Mesenteric fat pad (tissue), 1 donor: ENCODE measurements at regions not wholly inside any gene's neighbourhood (a gene's known extent, or its start where the extent isn't known, plus 50 kb on each side); places are given as distances from the start of the nearest gene placed in this dataset.

Experiments used
- DNase-seq: peaks from one replicate; pipeline ENCODE4 v3.0.0-alpha.2; 2020; ENCODE audit warnings: low spot score
- donor health status: DM: yes; HTN: yes; CAD: no.

GRCh38 chr3:106168962-106169750, 300.3 kb upstream of the CBLB start:
- no peak for DNase-seq

DNA sequence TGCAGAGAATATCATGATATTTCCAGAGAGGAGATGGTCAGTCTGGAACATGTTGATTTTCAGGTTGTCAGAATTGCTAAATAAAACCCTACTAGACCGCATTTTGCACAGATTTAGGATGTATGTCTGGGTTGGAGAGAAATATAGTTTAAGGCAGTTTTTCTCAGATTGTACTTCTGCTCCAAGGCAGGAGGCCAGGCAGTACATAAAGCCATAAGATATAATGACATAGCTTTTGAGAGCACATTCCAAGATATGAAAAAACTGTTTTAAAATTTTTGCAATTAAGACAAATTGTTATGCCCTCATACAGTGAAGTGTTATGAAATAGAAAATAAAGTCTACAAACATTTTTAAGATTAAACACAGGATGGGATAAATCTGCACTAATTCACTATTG, 301.8 kb upstream of the CBLB start:
- no peak for DNase-seq

GRCh38 chr3:106172101-106172500, 303.3 kb upstream of the CBLB start:
- DNase-seq = no peak

DNA sequence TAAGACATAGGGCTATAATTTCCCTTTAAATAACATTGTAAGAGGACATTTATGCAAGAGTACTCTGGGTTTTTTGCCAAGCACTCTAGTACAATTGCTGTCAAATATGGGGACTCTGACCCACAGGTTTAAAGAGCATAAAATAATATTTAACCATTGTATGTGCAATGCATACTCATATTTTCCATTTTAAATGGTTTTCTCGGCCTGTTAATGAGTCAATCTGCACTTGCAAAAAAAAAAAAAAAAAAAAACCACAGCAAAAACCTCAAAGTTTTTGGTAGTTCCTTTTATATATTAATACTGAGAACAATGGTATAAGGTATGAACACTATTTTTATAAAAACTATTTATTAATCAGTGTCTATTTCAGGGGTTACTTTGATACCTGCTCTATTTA, 304.0 kb upstream of the CBLB start:
- DNase-seq = no peak

DNA sequence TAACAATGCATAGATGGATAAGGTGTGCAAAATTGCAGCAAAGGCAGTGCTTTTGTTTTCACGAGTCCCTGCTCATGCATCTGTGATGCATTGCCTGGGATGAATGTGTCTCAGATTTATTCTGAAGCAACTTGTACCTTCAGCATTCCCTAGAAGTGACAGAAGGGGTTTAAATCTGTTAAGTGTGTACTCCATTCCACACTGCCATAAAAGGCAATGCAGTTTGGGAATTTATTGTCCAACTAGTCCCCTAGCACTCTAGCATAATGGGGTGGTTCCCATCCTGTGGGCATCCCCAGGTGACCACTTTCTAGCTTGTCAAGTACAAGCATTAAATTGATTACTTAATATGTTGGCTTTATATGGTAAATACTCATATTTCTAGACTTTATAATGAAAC, 306.5 kb upstream of the CBLB start:
- no peak for DNase-seq

DNA sequence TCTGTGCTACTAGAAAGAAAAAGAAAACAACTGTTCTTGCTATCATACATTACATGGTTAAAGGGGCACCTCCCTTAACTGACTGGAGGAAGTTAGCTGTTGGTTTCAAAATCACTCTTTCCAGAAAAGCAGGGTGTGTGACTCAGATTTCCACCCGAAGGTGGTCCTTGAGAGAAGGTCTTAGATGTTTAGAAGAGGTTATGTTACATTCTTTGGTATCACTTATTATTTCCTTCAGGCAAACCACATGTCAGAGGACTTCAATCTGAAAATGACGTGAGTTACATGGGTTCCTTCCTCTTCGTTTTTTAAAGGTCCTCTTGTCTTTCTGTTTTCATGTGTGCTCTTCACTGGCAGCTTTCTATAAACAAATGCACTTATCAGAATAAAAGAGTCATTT, 307.9 kb upstream of the CBLB start:
- DNase-seq = no peak

DNA sequence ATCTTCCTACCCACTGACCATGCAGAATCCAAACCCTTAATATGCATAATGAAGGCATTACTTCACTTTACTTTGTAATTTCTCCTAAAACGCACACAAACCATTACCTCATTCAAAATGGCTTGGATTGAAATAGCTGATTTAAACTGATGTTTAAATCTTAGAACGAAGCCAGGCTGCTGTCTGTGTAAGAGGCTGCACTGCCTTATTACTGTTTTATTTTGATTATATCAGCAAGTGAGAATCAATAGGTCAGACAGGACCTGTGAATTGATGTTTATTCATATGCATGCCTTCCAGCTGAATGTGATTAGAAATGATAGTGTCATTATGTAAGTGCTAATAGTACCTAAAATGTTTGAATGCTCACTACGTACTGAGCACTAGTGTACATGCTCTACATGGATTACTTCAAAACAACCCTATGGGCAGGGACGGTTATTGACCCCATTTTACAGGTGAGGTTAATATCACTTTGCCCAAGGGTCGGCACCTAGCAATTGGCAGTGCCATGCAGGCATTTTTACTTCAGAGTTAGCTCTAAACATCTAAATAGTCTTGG, 314.2 kb upstream of the CBLB start:
- no peak for DNase-seq

DNA sequence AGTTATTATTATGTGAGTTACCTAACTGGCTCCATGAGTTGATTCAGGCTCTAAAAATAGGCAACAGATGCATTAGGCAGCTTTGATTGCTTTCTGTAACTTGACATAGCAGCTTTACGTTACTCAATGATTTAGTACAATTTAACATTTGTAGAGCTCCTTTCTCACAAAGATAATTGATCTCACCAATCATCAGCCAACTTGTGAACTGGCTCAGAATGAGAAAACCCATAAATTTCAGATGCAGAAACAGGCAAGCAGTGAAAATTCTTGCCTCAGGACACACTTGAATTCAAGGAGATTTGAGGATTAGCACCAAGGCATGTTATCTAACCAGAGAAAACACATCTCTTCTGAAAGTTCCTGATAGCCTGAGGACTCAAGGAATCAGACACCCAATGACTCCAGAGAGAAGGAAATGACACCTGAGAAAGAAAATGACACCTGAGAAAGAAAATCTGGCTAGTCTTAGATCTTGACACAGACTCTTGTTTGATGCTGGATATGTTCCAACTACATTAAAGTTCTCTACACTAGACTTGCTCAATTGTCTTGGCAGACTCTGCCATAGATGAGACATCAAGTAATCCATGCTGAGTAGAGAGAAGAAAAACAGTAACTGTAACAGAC, 315.1 kb upstream of the CBLB start:
- DNase-seq = no peak

DNA sequence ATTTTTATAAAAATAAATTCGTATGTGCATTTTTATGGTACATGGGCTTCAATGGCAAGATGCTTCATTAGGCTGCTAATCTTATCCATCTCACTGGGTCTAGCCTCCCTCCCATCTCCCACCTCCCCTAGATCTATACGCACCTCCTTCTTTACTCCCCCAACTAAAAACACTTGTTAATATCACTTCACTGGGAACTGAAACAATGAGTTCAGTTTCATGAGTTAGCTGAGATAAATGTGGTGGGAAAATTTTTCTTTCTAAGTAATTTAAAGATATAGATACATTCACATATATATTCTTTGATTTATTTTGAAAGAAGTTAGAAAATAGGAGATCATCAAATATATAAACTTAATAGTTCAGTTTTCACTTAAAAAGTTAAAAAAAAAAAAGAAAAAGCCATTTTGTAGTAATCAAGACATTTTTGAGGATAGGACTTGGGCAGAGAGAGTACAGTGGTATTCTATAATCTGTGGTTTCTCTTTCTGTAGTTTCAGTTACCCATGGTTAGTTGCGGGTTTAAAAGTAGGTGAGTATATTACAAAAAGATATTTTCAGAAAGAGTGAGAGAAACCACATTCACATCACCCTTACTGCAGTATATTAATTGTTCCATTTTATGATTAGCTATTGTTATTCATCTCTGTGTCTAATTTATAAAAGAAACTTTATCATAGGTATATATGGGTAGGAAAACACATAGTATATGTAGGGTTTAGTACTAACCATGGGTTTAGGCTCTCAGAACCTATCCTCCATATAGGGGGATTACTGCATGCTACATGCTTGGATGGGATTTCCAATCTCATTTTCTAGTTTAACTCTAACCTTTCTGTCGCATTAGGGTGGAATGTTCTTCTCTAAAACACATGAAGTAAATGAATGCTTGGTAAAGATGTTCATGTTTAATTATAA, 316.0 kb upstream of the CBLB start:
- no peak for DNase-seq

- DNase-seq = no peak
Observed at GRCh38 chr3:106185949-106186348, 317.1 kb upstream of the CBLB start.

GRCh38 chr3:106190296-106190695, 321.5 kb upstream of the CBLB start:
- no peak for DNase-seq

- no peak for DNase-seq
Observed at GRCh38 chr3:106191211-106191610, 322.4 kb upstream of the CBLB start.

- DNase-seq = no peak
Observed at GRCh38 chr3:106191913-106192312, 323.1 kb upstream of the CBLB start.

GRCh38 chr3:106193876-106194275, 325.1 kb upstream of the CBLB start:
- DNase-seq = no peak

GRCh38 chr3:106194726-106195125, 325.9 kb upstream of the CBLB start:
- no peak for DNase-seq

- DNase-seq = no peak
Observed at GRCh38 chr3:106197532-106198194, 328.9 kb upstream of the CBLB start.

- no peak for DNase-seq
Observed at GRCh38 chr3:106204160-106204868, 335.5 kb upstream of the CBLB start.

DNA sequence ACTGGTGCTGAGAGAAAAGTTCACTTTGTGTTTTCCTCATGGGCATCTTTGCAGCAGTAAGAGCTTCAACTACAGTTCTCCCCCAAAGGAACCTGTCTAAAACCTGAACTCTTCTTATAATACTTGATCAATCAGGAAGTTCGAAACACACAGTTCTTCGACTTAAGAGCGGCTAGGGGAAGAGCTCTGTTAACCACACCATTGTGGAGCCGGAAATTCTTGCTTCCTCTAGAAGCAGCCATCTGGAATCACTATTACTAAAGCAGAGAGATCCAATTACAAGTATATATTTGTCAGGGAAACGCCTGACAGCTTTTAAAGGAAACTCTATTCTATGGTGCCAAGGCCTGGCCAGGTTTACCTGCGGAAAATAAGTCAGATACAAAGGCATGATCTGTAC, 337.3 kb upstream of the CBLB start:
- DNase-seq = no peak

GRCh38 chr3:106206613-106207012, 337.8 kb upstream of the CBLB start:
- no peak for DNase-seq

DNA sequence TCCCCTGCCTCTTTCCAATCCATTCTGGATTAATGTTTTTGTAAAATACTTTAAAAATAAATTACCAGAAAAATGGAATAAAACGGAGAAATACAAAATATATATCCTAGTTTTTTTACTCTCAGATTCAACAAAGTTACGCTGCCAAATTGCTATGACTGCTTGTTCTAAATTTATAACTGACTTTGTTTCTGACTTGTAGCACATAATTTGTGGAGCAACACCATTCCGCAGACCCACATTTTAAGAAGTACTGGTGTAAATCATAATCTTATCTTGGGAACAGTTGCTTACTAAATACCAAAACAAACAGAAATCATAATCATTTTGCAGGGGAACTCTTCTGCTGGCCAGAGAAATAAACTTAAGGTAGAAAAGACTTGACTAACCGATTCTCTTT, 339.4 kb upstream of the CBLB start:
- no peak for DNase-seq

- no peak for DNase-seq
Observed at GRCh38 chr3:106208967-106209366, 340.2 kb upstream of the CBLB start.
